GM18520 (cell line): ENCODE measurements at regions not wholly inside any gene's neighbourhood (a gene's known extent, or its start where the extent isn't known, plus 50 kb on each side); places are given as distances from the start of the nearest gene placed in this dataset.
A peak's percentile ranks its signal among the peaks of the same experiment; 100 is the strongest.

ENCODE experiments used
- ATAC-seq: cut with Tn5 transposase; IDR thresholded peaks from one replicate; pipeline ENCODE4 v1.9.1; 2021; ENCODE audit not compliant: unreplicated experiment

GRCh38 chr2:157052685-157053224 is 204.8 kb upstream of the GALNT5 start:
- ATAC-seq, result no peak

- no peak for ATAC-seq
Observed at GRCh38 chr2:157053876-157054275, 203.6 kb upstream of the GALNT5 start.

GRCh38 chr2:157055660-157056199 is 201.8 kb upstream of the GALNT5 start:
- ATAC-seq, result no peak

GRCh38 chr2:157056200-157056676 is 201.3 kb upstream of the GALNT5 start:
- ATAC-seq, result no peak

GRCh38 chr2:157058161-157058560 is 199.3 kb upstream of the GALNT5 start:
- no peak for ATAC-seq

GRCh38 chr2:157059036-157059435 is 198.5 kb upstream of the GALNT5 start:
- no peak for ATAC-seq

GRCh38 chr2:157061799-157062198 is 195.7 kb upstream of the GALNT5 start:
- ATAC-seq, result peak; percentile 92

GRCh38 chr2:157067562-157067961 is 189.9 kb upstream of the GALNT5 start:
- ATAC-seq, result no peak

GRCh38 chr2:157068237-157068636 is 189.3 kb upstream of the GALNT5 start:
- ATAC-seq, result no peak

- no peak for ATAC-seq
Observed at GRCh38 chr2:157075924-157076323, 181.6 kb upstream of the GALNT5 start.

- ATAC-seq, result no peak
Observed at GRCh38 chr2:157076526-157077161, 180.9 kb upstream of the GALNT5 start.

GRCh38 chr2:157077753-157078350 is 179.7 kb upstream of the GALNT5 start:
- no peak for ATAC-seq

- ATAC-seq, result no peak
Observed at GRCh38 chr2:157082950-157083349, 174.6 kb upstream of the GALNT5 start.

- ATAC-seq, result no peak
Observed at GRCh38 chr2:157085522-157085921, 172.0 kb upstream of the GALNT5 start.

GRCh38 chr2:157087373-157088002 is 170.0 kb upstream of the GALNT5 start:
- no peak for ATAC-seq

GRCh38 chr2:157093666-157094065 is 163.8 kb upstream of the GALNT5 start:
- ATAC-seq, result no peak

- no peak for ATAC-seq
Observed at GRCh38 chr2:157105372-157105771, 152.1 kb upstream of the GALNT5 start.

- ATAC-seq, result no peak
Observed at GRCh38 chr2:157106950-157107349, 150.6 kb upstream of the GALNT5 start.

GRCh38 chr2:157107460-157107859 is 150.0 kb upstream of the GALNT5 start:
- ATAC-seq, result no peak

- no peak for ATAC-seq
Observed at GRCh38 chr2:157107877-157108276, 149.6 kb upstream of the GALNT5 start.

GRCh38 chr2:157122776-157123175 is 134.7 kb upstream of the GALNT5 start:
- no peak for ATAC-seq

GRCh38 chr2:157124731-157125130 is 132.8 kb upstream of the GALNT5 start:
- ATAC-seq, result no peak
